Adrenal gland (tissue), 5 donors: ENCODE measurements at regions not wholly inside any gene's neighbourhood (a gene's known extent, or its start where the extent isn't known, plus 50 kb on each side); places are given as distances from the start of the nearest gene placed in this dataset.

Experiments
- CTCF ChIP-seq, 6 experiments: fragments of 450-650 bp in 4 of 6; fragments of 200-600 bp in 2 of 6; sonication (generic) in 1 of 6; IDR thresholded peaks; 1 replicate in 5 of 6; 2 replicates in 1 of 6; pipeline versions ENCODE4 v1.5.1 to v1.8.0; 2016 to 2021; ENCODE audit warnings: antibody characterized with exemption in 6 of 6, mild to moderate bottlenecking in 2 of 6, moderate library complexity in 1 of 6
- POLR2A ChIP-seq, 2 donors: fragments of 450-650 bp; IDR thresholded peaks; one replicate each; pipeline ENCODE4 v1.6.1; 2017; ENCODE audit warnings: antibody characterized with exemption in 2 of 2, mild to moderate bottlenecking in 2 of 2, moderate library complexity in 1 of 2
- donor health status: DM: no; HTN: no; CAD: no.

- TF ChIP-seq CTCF (IDR thresholded peaks at IDR 0.05) (no peak), POLR2A (IDR thresholded peaks at IDR 0.05) (no peak)
Observed at GRCh38 chr2:105587637-105588036, 157.1 kb upstream of the NCK2 start.
